Brain microvascular endothelial cell (primary cell): ENCODE measurements at regions not wholly inside any gene's neighbourhood (a gene's known extent, or its start where the extent isn't known, plus 50 kb on each side); places are given as distances from the start of the nearest gene placed in this dataset.

Experiments used
- DNase-seq: peaks from one replicate; pipeline ENCODE4 v3.0.0-alpha.2; 2020
- H3K27ac ChIP-seq: fragments of 250-450 bp; sonication (Bioruptor Pico); 2 replicates; pipeline ENCODE4 v1.5.1; 2020; ENCODE audit warnings: mild to moderate bottlenecking, moderate library complexity
- H3K27me3 ChIP-seq: fragments of 250-450 bp; sonication (Bioruptor Pico); replicated peaks from 2 replicates; pipeline ENCODE4 v1.5.1; 2020; ENCODE audit warnings: mild to moderate bottlenecking
- H3K36me3 ChIP-seq: fragments of 250-450 bp; sonication (Bioruptor Pico); replicated peaks from 2 replicates; pipeline ENCODE4 v1.5.1; 2020; ENCODE audit warnings: mild to moderate bottlenecking
- H3K4me3 ChIP-seq: 2 replicates; pipeline ENCODE4 v1.5.1; 2011; ENCODE audit warnings: low read depth, mild to moderate bottlenecking, control low read depth, low read length, moderate library complexity
- in situ Hi-C: cut with HindIII; loops from 2 replicates; pipeline ENCODE4 v1.10.0; 2017; ENCODE audit warnings: low sequenced_read_pairs, low pct_ligation_motif_present
- TF ChIP-seq, protein P1 (sequence below): IDR thresholded peaks from 2 replicates; pipeline ENCODE4 v1.5.1; 2011; ENCODE audit warnings: low read depth, mild to moderate bottlenecking, moderate library complexity, low read length, control low read depth, inconsistent platforms; ENCODE audit errors: missing control alignments

DNA sequence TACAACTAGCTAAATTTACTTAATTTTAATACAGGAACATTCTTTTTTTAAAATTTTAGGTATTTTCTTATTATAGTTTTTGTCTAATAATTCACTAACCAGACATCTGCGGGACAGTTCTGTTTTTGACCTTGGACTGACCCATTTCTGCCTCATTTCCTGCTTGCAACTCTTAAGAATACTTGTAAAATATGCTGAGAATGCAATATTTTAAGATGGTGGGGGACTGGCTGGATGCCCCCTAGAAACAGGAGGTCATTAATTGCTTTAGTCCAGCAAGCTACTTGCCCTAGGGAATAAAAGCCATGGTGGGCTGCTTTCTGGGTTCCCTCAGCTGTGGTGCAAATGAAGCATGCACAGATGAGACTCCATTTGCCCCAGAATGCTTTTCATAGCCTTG lies 2348.4 kb downstream of the PCDH7 start:
- Histone ChIP-seq H3K36me3 (no peaks in the 10 kb centered on the region), H3K4me3 (no peak overlapping the region), H3K27ac (no peak overlapping the region), H3K27me3 (no peaks in the 10 kb centered on the region)
- TF ChIP-seq, protein P1, sequence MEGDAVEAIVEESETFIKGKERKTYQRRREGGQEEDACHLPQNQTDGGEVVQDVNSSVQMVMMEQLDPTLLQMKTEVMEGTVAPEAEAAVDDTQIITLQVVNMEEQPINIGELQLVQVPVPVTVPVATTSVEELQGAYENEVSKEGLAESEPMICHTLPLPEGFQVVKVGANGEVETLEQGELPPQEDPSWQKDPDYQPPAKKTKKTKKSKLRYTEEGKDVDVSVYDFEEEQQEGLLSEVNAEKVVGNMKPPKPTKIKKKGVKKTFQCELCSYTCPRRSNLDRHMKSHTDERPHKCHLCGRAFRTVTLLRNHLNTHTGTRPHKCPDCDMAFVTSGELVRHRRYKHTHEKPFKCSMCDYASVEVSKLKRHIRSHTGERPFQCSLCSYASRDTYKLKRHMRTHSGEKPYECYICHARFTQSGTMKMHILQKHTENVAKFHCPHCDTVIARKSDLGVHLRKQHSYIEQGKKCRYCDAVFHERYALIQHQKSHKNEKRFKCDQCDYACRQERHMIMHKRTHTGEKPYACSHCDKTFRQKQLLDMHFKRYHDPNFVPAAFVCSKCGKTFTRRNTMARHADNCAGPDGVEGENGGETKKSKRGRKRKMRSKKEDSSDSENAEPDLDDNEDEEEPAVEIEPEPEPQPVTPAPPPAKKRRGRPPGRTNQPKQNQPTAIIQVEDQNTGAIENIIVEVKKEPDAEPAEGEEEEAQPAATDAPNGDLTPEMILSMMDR = no peak
- in situ Hi-C loops = no loop called here
- DNase-seq = no peak

DNA sequence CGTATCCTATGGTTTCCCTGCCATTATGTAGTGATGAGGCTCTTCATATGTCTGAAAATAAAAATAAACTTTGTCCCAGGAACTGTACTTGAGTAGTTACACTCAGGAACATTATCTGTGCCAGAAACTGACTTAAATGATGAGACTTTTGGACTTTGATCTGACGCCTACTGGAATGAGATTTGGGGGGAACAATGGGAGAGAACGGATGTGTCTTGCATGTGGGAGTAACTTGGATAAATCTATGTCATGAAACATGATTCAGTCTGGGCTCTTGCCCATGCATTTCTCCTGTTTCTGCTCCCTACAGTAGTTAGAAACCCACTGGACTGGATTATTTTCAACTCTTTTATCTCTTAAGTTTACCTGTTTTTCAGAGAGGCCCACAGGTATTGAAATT lies 2351.4 kb downstream of the PCDH7 start:
- in situ Hi-C loops = no loop called here
- DNase-seq = no peak
- Histone ChIP-seq H3K36me3 (no peaks in the 10 kb centered on the region), H3K4me3 (no peak overlapping the region), H3K27me3 (no peaks in the 10 kb centered on the region), H3K27ac (no peak overlapping the region)
- TF ChIP-seq, protein P1 = no peak

DNA sequence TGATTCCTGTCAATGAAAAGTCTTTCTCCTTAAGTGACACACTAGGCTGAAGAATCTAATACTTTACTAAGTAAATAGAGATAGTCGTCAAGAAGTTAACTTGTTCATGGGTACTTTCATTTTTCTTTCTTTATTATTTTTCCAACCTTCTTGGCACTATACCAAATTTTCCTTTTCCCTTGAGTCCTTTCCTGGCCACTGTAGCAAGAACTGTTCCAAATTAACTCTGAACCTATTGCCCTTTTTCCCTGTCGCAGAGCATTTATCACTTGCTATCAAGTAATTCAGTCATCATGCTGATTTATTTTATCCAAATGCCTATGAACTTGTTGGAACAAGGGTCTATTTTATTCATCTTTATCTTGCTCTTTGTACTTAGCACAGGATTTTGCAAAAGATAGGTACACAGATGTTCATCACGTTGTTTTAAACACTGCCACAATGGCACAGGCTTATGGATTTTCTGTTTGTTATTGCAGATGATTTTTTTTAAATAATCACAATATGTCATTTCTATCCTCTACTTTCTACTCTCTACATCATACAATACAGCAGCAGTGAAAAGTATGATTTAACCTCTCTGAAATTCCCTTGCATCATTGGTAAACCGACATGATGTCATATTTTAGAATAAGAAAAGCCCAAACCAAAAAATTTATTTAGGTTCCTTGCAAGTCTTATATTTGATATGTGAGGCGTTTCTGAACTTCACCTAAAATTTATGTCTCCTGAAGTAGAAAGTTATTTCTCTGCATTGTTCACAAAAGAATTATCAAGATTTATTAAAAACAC lies 2352.3 kb downstream of the PCDH7 start:
- no peak for DNase-seq
- H3K27me3 ChIP-seq = no peaks in the 10 kb centered on the region
- no peak overlapping the region for H3K4me3 ChIP-seq
- in situ Hi-C loops = no loop called here
- TF ChIP-seq, protein P1 = no peak
- H3K27ac ChIP-seq = no peak overlapping the region
- no peaks in the 10 kb centered on the region for H3K36me3 ChIP-seq

DNA sequence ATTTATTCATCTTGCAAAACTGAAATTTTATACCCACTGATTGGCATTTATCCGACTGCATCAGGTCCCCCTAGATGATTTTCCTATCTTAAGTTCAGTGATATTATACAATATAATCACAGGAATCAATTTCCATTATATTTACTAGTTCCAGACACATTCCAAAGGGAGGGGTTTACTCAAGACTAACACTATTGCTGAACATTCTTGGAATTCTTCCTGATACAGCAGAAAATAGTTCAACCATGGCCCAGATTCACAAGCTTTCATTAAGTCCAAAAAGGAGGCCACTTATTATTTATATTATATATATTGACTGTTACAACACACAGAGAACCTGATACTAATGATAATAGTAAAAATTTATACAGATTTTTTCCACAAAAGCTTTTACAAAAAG lies 2353.6 kb downstream of the PCDH7 start:
- in situ Hi-C loops = no loop called here
- H3K36me3 ChIP-seq = no peaks in the 10 kb centered on the region

DNA sequence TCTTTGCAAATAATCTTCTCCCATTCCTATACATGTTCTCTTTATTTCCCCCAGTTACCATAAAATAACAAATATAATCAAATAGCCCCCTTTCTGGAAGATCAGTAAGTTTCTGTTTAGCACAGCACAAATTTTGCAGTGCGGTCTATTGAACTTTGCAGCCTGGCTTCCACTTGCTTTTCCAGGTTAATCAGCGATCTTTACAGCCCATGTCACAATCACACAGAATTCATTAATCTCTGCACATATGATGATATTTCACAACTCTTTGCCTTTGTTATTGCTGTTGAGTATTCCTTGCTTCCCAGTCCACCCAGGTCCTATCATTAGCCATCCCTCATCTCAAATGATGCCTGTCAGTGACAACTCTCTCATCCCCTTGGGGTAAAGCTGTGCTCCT lies 2358.0 kb downstream of the PCDH7 start:
- no peak overlapping the region for H3K27ac ChIP-seq
- no peak overlapping the region for H3K4me3 ChIP-seq
- H3K36me3 ChIP-seq = no peaks in the 10 kb centered on the region
- H3K27me3 ChIP-seq = no peaks in the 10 kb centered on the region
- no peak for DNase-seq
- in situ Hi-C loops = no loop called here
- TF ChIP-seq, protein P1 = no peak

More for the DNA sequence above, 2353.6 kb downstream of the PCDH7 start:
- Histone ChIP-seq H3K27ac (no peak overlapping the region), H3K27me3 (no peaks in the 10 kb centered on the region), H3K4me3 (no peak overlapping the region)
- no peak for DNase-seq
- TF ChIP-seq, protein P1 = no peak

DNA sequence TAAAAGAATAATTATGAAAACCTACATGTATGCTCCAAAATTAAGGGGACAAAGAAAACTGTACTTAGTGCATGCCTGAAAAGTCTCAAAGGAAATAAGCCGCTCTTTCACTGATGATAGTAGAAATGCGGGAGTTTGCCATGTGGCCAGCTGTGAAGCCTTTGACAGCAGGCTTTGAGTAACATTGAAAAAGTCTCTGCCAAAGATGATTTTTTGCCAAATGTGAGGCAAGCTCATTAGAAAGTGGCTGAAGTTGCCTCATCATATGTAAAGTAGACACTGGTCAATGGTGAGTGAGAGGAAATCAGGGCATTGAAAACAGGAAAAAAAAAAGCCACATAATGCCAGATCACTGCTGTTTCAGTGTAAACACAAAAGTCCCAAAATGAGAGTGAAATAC lies 2360.1 kb downstream of the PCDH7 start:
- DNase-seq = no peak
- no peak overlapping the region for H3K4me3 ChIP-seq
- TF ChIP-seq, protein P1 = no peak
- H3K36me3 ChIP-seq = no peaks in the 10 kb centered on the region
- in situ Hi-C loops = no loop called here
- H3K27ac ChIP-seq = no peak overlapping the region
- no peaks in the 10 kb centered on the region for H3K27me3 ChIP-seq
